ENCODE measurements at regions not wholly inside any gene's neighbourhood (a gene's known extent, or its start where the extent isn't known, plus 50 kb on each side); places are given as distances from the start of the nearest gene placed in this dataset.

DNA sequence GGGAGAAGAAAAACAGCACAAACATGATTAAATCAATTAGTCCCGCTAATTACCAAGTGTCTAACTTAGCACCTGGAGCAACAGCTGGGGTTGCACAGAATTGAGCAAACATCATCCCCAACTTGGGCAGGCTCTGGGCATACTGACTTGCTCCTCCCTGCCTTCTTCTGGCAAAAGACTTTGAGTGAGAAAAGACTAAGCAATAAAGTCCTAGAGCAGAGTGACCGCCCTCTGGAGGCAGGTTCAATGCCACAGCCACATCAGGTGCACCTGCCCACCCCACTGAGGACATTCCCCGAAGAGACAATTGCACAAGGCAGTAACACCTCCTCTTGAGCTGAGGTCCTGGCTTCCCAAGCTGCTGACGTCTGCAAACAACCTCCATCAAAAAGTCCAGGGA, 358.3 kb downstream of the SOX9 start:
- no peak for DNase-seq

DNA sequence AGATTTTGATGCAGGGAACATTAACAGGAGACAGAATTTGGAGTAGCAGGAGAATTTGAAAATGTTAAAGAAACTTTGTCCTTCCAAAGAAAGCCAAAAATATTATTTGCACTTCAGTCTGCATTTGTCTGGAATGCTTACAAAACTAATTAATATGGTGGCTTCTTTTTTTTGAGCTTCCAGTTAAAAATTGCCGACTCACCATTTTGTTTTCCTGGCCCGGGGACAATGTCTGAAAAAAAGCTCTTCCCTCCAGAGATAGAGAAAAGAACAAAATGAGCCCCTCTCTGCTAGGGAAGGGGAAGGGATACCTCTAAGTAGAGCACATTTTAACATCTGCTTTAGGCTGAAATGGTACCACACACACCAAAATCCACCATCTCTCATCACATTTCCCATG, 360.8 kb downstream of the SOX9 start:
- no peak for DNase-seq

DNA sequence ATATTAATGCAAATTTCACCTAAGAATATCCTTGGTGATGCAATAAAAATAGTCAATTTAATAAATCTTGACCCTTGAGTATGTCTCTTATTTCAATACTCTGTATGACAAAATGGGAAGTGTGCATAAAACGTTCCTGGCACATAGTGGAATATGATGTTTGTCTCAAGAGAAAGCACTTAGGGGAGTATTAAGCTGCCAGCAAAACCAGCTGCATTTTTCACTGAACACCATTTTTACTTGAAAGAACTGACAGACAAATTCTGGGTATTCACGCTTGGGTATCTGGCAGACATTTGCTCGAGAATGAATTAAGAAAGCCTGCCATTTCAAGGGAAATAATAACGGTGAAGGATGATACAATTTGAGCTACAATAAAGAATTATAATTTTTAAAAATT, 364.8 kb downstream of the SOX9 start:
- DNase-seq = no peak

DNA sequence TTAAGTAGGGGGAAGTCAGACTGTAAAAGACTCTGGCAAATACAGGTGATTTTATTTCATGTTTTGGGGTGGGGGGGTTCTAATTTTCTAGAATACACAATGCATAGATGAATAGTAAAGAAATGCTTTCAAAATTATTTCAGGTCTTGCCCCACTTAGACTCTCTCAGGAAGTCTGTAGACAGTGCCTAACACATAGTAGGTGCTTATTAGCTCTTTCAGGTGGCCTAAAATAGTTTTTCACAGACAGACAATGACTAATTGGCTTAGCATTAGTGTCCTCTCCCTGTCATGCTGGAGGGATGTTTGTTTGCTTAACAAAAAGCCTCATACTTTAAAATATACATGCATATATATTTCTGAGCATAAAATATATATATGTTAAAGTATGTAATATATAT, 366.0 kb downstream of the SOX9 start:
- DNase-seq = no peak

DNA sequence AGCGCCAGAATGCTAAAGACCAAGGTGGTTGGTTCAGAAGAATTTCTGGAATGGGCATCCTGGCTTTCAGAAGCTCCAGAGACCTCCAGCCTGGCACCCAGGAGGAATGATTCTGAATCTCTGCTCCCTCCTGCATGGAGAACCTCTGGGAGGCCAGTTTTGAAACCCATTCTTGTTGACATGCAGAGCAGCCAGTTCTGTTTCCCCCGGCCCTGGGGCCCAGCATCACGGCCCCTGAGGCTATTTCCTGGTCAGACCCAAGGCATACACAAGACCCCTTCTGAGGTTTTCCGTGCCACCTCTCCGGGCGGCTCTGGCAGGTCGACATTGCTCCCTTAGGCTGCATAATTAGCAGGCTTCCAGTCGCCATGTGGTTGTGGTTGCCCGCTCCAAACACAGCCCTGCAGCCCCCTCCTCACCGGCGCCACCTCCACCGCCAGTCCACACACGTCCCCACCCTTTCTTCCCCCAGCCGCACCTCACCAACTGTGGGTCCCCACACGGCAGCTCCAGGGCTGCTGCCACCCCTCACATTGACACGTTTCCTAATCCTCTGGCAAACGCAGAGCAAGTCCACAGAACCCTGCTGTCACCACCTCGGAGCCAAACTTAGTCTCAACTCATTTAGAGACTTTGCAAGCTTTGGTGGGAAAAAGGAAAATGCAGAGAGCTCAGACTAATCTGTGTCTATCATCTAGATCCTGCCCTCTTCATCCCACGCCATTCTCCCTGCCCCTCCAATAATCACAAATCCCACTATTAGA, 367.1 kb downstream of the SOX9 start:
- DNase-seq = no peak

DNA sequence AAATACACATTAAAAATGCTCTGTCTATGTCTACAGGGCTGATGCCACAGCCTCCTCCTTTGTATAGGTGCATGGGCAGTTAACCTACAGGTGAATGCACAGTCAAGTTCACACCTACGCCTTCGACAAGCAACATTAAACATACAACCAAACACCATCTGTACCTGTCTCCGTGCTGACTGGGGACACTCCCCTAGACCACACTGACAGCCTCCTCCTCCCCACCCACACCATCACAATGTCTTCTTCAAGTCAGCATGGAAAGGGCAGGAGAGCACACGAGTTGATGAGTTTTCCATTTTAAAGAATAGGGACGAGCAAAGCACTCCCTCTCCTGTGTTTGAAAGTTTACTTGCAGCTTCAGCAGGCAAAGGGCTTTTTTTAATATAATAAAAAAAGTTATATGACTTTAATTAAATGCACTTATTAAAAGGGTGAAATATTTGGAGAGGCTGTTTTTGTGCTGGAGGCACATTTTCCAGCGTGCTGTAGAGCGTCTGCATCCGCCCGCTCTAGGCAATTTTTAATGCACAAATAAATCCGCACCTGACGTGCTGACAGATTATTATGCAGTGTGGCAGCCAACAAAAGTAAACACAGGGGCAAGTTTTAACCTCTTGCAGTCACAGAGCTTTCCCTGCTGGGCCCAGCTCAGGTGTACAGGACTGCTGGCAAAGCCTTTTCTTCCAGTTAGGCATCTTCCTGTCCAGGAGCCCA, 367.9 kb downstream of the SOX9 start:
- peak; percentile 57 for DNase-seq

DNA sequence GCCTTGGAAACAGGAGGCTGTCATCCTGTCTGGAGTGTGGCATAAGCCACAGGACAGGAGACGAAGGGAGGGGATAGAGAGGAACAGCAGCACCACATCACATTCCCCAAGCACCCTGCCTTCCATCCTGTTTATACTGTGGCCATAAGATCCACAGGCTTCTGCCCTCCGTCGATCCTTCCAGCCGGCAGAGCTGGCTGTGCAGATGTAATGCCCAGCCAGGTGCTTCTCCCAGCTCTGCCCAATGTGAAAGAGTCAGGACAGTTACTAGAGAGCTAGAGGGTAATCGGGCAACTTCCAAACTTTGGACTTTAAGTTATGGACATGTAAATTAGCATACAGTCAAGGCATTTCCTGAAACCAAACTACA, 368.4 kb downstream of the SOX9 start:
- no peak for DNase-seq

DNA sequence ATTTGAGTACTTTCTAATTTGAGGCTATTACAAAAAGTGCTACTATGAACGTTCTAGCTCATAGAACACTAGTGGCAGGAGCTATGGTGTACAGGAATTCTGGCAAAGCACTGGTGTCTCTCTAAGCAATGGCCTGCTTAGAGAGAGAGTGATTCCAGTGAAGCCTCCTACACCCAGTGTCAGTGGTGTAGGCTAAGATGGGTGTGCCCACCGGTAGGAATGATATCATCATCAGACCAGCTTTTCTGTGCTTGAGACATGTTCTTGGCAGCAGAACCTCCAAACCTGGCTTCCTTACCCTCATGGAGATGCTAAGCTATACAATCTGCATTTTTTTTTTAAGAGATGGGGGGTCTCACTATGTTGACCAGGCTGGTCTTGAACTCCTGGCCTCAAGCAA, 370.3 kb downstream of the SOX9 start:
- DNase-seq = no peak

DNA sequence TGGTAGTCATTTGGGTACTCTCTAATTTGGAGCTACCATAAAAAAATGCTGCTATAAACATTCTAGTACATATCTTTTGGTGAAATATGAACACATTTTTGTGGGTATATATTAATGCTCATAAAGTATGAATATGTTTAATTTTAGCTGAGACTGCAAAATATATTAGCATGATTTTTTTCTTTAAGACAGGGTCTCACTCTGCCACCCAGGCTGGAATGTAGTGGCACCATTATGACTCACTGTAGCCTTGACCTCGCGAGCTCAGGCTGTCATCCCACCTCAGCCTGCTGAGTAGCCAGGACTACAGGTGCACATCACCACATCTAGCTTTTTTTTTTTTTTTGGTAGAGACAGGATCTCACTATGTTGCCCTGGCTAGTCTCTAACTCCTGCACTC, 371.7 kb downstream of the SOX9 start:
- no peak for DNase-seq

DNA sequence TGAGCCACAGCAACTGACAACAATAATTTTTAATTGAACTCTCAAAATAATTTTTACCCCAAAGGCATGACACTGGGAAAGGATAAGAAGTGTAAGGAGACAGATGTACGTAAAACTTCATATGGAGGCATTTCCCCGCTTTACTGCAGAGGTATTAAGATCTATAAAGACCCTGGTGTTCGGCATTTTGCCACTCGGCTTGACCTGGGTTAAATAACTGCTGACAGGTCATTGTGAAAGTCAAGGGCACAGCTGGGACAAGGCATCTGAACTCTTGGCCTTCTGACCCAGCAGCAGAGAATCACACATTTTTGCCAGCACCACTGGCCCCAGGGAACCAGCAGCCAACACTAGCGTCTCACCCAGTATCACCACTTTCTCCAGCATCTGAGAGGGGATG, 372.1 kb downstream of the SOX9 start:
- no peak for DNase-seq

DNA sequence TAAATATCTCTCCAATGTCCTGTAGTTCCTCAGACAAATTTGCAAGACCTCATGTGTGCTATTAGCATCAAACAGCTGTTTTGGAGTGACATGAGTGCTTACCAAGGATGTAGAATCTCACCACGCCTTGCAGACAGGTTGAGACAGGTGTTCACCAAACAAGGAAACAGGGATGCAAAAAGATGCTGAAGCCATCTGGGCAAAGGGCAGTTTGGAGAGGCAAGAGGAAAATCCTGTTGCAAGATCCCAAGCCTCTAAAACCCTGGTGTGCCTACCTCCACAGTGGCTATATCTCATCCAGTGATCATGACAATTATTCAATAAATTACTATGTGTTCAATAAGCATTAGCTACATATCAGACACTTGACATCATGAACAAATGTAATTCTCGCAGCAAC, 373.7 kb downstream of the SOX9 start:
- no peak for DNase-seq

DNA sequence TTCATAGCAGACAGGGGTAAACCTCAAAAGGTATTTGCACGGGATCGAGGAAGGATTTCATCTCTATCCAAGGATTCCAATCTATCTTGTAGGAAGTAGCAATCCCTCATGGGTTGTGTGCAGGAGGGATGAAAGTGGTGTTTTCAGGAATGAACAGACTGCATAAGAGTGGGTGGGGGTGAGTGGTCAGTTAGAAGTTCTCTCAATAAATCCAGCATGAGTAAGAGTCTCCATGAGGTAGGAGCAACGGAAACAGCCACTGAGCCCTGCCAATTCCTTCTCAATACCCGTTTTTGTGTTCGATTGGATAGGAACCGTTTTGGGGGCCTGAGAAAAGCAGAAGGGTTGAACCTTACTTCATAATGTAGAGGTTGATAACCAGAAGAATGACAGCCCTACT, 375.6 kb downstream of the SOX9 start:
- DNase-seq = no peak

DNA sequence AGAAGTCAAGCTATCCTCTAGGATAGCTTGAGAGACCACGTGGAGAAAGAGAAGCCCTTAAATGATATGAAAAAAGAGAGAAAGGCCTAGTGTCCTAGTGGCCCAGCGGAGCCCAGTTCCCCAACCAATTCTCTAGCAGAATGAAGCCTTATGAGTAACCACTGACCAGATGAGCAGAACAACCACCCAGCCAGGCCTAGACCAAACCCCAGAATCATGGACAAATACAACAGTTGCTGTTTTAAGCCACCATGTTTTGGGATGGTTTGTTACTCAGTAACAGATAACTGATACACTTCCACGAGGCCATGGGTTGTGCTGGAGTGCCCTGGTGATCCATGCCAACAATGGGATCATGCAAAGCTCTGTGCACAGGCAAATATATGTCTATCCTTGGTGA, 377.1 kb downstream of the SOX9 start:
- DNase-seq = no peak

DNA sequence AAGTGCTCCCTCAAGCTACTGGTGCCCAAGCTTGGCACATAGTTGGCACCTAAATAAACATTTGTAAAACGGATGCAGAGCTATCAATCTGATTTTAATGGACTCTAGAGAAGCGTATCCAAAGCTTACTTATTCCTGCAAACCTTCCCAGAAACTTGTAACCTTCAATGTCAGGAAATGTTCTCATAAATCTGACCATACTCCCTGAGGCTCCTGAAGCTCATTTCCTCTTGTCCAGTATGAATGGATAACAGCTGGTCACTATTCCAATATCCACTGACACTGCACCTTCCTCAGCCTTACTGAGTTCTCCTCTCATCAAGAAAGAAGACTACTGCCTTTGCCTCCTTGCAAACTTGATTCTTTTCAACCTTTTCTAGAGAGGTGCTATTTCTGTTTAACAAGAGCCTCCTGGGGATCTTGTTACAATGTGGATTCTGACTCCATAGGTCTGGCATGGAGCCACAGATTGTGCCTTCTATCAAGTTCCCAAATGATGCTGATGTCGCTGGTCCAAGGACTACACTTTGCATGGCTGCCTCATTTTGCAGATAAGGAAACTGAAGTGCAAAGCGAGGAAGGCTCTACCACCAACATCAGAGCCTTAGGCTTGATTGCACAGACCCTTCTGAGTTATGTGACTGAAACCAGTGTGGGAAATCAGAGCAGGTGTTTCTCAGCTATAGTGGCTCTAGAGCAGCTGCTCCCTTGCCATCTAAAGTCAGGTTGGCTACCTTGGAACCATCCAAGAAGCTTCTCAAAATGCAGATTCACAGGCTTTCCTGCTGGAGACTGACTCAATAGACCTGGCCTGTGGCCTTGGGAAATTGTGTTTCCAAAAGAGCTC, 377.8 kb downstream of the SOX9 start:
- DNase-seq = no peak

DNA sequence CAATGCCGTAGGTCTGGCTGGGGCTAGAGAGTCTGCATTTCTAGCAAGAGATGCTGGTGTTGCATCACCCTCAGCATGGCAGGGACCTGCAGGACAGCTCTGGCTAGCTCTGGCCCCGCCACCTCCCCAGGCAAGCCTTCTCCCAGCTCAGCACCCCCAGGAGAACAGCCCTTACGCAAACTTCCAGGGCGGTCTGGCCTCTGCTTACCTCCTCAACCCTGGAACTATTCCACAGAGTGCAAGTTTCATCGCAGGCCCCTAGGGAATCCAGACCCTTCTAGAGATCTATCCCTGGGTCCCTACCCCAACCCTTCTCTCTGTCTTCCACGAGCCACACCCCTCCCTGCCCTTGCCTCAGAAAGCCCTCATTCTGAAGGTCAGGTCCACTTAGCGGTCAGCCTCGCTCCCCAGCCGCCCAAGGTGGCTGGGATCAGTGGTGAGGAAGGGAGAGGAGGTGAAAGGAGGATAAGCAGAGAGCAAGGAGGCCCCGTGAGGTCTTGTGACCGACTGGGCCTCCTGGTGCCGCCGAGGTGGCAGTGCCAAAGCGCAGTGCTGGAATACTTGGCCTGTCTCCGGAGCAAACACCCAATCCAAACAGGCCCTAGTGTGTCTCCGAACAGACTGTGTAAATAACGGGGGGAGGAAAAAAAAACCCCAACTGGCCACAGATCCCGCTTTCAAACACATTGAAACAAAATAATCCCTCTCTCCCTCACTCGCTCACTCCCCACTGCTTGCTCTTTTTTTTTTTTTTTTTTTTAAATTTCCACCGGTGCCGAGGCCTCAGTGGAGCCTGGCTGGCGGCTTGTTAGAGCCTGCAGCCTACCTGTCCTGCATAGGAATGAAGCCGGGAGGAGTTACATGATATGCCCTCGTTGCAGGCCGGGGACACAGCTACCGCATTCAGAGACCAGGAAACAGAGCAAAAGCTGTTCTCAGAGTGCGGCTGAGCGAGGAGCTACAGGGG, 380.9 kb downstream of the SOX9 start:
- no peak for DNase-seq

DNA sequence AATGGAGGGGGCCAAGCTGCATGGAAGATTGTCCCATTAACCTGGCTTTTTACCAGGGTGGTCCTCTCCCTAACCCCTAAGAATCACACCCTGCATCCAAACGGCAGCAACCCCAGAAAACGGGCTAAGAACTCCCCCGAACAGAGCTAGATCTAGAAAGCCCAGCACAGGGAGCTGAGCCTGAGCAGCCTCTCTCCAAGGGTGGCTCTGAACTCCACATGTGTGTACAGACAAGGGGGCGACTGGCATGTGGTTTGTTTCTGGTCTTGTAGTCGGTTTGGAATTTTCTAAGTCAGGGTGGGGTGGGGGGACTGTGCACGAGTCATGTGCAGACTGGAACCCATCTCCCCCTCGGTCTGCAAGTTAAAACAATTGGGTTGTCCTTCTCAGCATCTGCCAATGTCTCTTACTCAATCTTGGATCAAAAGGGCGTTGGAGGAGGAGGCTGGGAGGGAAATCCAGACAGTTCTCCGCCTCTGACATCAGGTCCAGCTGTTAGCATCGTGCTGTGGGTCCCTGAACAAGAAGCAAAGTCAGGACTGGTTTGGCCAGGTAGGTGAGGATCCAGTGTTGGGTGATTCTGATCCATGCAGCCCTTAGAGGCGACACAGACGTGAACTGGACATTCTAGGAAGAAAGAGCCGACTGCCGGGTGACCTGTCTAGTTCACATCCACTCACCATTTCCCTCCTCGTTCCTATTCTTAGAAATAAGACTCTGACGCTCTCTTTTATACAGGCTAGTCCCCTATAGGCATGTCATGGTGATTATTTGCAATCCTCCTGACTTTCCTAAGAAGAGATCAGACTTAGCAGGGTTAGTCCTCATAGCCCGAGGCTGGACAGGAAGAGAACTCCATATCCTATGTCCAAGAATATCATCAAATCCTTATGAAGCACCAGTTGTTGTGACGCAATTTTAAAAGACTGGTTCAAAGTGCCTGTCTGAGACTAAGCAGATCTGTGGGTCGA, 381.8 kb downstream of the SOX9 start:
- DNase-seq = no peak

DNA sequence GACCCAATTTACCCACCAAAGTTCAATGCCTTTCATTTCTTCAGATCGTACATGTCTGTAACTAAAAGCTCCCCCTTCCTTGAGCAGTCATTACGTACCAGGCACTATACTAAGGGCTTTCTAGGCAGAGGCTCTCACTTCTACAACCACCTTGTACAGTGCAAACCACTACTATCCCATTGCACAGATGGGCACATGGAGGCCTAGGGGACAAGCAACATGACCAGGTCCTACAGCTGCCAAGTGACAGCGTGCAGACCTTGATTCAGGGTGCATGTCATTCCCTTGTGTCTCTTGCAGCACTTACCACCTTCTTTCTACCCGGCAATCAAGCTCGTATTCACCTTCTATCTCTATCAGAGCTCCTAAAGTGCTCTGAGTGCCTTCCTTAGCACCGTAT, 382.7 kb downstream of the SOX9 start:
- DNase-seq = no peak

DNA sequence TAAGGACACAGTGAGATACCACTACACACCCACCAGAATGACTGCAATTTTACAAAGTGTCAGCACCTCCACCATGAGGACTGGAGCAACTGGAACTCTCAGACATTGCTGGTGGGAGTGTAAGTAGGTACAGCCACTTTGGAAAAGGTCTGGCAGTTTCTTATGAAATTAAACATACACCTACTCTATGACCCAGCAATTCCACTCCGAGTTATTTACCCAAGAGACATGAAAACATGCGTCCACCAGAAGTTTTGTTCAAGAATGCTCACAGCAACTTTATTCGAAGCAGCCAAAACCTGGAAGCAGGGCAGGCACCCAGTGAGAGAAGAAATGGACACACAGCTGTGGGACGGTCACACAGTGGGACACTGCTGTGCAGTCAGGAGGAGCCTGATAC, 384.0 kb downstream of the SOX9 start:
- no peak for DNase-seq

DNA sequence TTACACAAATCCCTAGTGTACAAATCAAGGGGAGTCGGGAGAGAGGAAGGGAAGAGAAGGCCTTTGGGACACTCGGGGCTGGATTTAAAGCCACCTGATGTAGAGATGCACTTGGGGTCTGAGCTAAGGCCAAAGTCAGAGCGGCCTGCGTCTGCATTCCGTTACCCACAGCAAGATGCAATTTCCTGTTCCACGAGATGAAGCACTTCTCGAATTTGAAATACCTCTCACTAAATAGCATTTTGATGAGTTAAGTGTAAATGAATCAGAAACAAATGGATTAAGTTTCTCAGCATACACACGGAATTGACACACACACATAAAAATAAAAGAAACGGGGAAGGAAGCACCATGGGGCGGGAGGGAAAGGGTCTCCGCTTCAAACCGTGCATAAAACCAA, 386.0 kb downstream of the SOX9 start:
- no peak for DNase-seq

DNA sequence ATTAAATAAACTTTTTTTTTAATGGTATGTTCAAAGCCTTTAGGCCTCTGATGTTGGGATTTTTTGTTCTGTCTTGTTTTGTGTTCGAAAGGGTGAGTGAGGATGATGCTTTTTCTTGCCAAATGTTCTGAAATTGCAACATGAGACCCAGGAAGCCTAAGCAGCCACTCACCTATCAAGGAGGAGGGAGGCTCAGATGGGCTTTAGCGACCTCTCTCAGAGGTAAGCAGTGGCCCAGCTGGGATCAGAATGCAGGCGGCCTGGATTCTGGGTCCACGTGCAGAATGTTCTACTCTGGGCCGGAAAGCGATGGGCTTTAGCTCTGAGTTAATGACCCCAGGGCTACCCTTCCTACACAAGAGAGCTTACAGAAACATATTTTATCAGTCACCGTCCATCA, 386.6 kb downstream of the SOX9 start:
- DNase-seq = no peak

DNA sequence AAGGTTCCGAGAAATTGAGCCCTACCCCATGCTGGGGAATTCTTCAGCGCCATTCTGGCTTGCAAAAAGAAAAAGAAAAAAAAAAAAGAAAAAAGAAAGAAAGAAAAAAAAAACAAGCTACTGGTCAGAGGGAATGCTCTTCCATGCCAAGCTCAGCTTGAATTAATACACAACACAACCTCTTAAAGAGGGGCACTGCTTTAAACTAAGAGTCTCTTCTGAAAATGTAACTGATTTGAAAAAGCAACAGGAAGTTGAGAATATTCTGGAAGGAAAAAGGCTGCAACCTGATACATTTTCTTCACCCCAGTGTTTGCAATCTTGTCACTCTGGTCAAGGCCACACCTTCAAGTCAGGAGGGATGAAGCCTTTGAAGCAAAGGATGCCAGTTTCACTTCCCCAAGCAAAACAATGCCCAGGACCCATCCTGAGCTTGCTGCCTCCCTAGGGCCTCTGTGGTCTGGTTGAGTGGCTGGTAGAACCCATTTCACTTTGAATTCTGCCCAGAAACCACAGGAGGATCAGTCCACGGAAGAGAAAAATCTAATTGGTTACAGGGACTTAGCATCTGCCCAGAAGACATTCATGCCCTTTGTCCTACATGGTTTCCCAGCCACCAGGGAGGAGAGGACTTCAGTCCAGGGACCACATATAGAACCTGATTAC, 389.7 kb downstream of the SOX9 start:
- DNase-seq = no peak

Data from NCI-H1105 treated with DMSO at 0.1 percent for 48 hours (cell line).